Common myeloid progenitor, CD34-positive (primary cell): ENCODE measurements at regions not wholly inside any gene's neighbourhood (a gene's known extent, or its start where the extent isn't known, plus 50 kb on each side); places are given as distances from the start of the nearest gene placed in this dataset.

Experiments
- CTCF ChIA-PET: fragments of 350-600 bp; sonication (Branson Sonifier 250); formaldehyde crosslinking; loops from one replicate; lab custom pipeline; 2021; ENCODE audit warnings: antibody characterized with exemption; lab: Charles Lee
- POLR2A ChIA-PET: fragments of 350-600 bp; sonication (Branson Sonifier 250); formaldehyde crosslinking; loops from one replicate; lab custom pipeline; 2021; ENCODE audit warnings: antibody characterized with exemption; lab: Charles Lee
- DNase-seq, 3 donors: peaks; one replicate each; pipeline versions ENCODE4 v3.0.0 to v3.0.0-alpha.2; 2013
- H3K27ac ChIP-seq, 2 experiments: 1 replicate in 1 of 2; 2 replicates in 1 of 2; pipeline ENCODE4 v1.7.0; 2013; ENCODE audit warnings: inconsistent platforms in 2 of 2, low read length in 2 of 2, mild to moderate bottlenecking in 2 of 2, low read depth in 1 of 2, moderate library complexity in 1 of 2; ENCODE audit not compliant: severe bottlenecking in 2 of 2, insufficient read depth in 1 of 2, poor library complexity in 1 of 2
- H3K27me3 ChIP-seq, 5 experiments: replicated peaks in 2 of 5; 1 replicate in 3 of 5; 2 replicates in 2 of 5; pipeline versions ENCODE4 v1.6.1 to v1.7.0; 2013; ENCODE audit warnings: low read length in 4 of 5, mild to moderate bottlenecking in 2 of 5, moderate library complexity in 2 of 5, inconsistent platforms in 1 of 5; ENCODE audit not compliant: insufficient read depth in 5 of 5, control insufficient read depth in 4 of 5
- H3K36me3 ChIP-seq, 4 experiments: 1 replicate in 2 of 4; 2 replicates in 2 of 4; pipeline versions ENCODE4 v1.6.1 to v1.7.0; 2013; ENCODE audit warnings: low read length in 3 of 4, control low read depth in 1 of 4, mild to moderate bottlenecking in 1 of 4; ENCODE audit not compliant: control insufficient read depth in 4 of 4, insufficient read depth in 4 of 4
- H3K4me1 ChIP-seq, 4 experiments: 1 replicate in 3 of 4; 2 replicates in 1 of 4; pipeline versions ENCODE4 v1.6.1 to v1.7.1; 2013; ENCODE audit warnings: low read length in 3 of 4, mild to moderate bottlenecking in 3 of 4, control low read depth in 1 of 4, inconsistent platforms in 1 of 4, moderate library complexity in 1 of 4; ENCODE audit not compliant: control insufficient read depth in 4 of 4, insufficient read depth in 4 of 4; ENCODE audit errors: control extremely low read depth in 1 of 4
- H3K4me3 ChIP-seq, 7 experiments: 1 replicate in 4 of 7; 2 replicates in 3 of 7; pipeline versions ENCODE4 v1.5.1 to v1.7.0; 2013; ENCODE audit warnings: mild to moderate bottlenecking in 7 of 7, low read length in 6 of 7, moderate library complexity in 6 of 7, inconsistent platforms in 2 of 7, low read depth in 2 of 7, control low read depth in 1 of 7; ENCODE audit not compliant: insufficient read depth in 4 of 7, control insufficient read depth in 1 of 7; ENCODE audit errors: extremely low read depth in 1 of 7
- H3K9me3 ChIP-seq, 5 experiments: 1 replicate in 4 of 5; 2 replicates in 1 of 5; pipeline versions ENCODE4 v1.6.1 to v1.7.1; 2013; ENCODE audit warnings: low read length in 4 of 5, mild to moderate bottlenecking in 2 of 5, inconsistent platforms in 1 of 5, low read depth in 1 of 5, moderate library complexity in 1 of 5; ENCODE audit not compliant: control insufficient read depth in 4 of 5, insufficient read depth in 2 of 5; ENCODE audit errors: control extremely low read depth in 1 of 5
- WGBS: methylation state at CpG from one replicate; pipeline ENCODE4 v1.1.5; 2013; ENCODE audit not compliant: insufficient coverage; 5-methylcytosine and 5-hydroxymethylcytosine counted together

DNA sequence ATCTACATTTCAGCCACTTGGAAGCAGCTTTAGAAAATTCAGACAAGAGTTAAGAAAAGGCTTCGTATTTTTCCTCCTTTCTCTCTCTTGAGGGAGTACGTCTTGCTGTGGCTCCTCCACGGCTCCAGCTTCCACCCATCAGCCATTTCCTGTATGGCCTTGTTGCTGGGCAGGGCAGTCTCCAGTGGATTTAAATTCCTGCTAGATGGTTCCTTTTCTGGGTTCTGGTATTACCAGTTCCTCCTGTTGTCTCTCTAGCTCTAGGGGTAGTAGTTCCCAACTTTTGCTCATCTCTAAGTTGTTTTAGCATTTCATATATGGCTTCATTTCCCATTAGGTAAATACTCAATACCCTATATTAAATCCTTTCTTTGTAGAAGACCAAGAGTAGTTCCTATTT, 1098.3 kb downstream of the ADGRL2 start:
- CTCF ChIA-PET, result no interaction called here
- Histone ChIP-seq H3K27ac (no peak overlapping the region), H3K27me3 (no peaks in the 10 kb centered on the region), H3K4me3 (no peak overlapping the region), H3K9me3 (no peaks in the 10 kb centered on the region), H3K36me3 (no peaks in the 10 kb centered on the region), H3K4me1 (no peaks in the 10 kb centered on the region)
- POLR2A ChIA-PET, result no interaction called here
- 100% methylated on average over 1 of the region's 3 CpGs for WGBS
- DNase-seq, result no peak

DNA sequence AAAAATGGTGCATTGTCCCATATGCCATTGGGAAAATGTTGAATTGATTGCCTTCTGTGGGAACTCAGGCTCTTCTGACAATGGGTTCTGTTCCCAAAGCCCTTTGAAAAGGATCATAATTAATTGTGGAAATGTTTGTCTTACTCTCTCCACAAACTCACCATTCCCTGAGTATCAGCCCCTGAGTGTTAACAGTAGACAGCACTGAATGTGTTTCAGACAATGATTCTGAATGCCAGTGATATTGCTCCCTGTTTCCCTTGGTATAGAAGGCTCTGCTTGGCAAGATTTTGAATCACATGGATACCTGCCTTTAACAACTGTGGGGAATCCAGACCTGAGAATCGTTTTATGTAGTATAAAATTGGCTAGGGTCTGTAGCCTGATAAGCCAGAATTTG, 1096.8 kb downstream of the ADGRL2 start:
- ChIA-PET POLR2A (no interaction called here), CTCF (no interaction called here)
- no peaks in the 10 kb centered on the region for H3K9me3 ChIP-seq
- no peak for DNase-seq
- H3K36me3 ChIP-seq, result no peaks in the 10 kb centered on the region
- H3K4me3 ChIP-seq, result no peak overlapping the region
- H3K4me1 ChIP-seq, result no peaks in the 10 kb centered on the region
- H3K27ac ChIP-seq, result no peak overlapping the region
- H3K27me3 ChIP-seq, result no peaks in the 10 kb centered on the region
- 100% methylated on average over 1 of the region's 1 CpG for WGBS

DNA sequence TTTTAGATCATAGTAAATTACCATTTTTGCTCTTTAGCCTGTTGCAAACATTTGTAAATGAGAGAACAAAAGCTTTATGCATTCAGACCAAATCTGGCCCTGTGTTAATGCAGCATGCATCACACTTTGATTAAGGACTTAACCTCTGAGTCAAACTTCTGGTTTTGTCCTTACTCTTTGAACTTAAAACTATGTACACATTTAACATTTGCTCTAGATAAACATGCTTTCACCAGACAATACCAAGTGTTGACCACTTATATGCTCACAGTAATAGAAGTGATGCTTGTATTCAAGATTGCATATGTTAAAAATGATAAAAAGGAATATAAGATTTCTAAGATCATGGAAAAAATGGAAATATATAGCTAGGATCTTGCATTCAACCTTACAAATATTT, 1095.3 kb downstream of the ADGRL2 start:
- Histone ChIP-seq H3K4me1 (no peaks in the 10 kb centered on the region), H3K4me3 (no peak overlapping the region), H3K27me3 (no peaks in the 10 kb centered on the region), H3K27ac (no peak overlapping the region), H3K9me3 (no peaks in the 10 kb centered on the region), H3K36me3 (no peaks in the 10 kb centered on the region)
- no peak for DNase-seq
- ChIA-PET POLR2A (no interaction called here), CTCF (no interaction called here)

DNA sequence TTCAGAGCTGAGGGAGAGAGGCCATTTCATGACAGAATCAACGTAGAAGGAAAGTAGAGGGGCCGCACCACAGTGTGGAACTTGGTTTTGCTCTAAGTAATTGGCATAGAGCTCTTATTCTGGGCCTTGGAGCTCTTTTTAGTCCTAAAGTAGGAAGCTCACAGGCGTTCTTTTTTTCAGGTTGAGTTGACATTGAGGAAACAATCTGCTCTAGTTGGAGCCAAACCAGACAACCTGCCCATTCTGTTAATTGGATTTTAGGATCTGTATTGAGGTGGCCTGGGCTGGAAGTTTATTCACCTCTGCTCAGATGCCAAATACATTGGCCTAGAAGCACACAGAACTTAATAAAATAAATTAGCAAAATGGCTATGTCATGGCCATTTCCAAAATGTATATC, 1093.9 kb downstream of the ADGRL2 start:
- Histone ChIP-seq H3K4me3 (no peak overlapping the region), H3K27me3 (no peaks in the 10 kb centered on the region), H3K9me3 (no peaks in the 10 kb centered on the region), H3K36me3 (no peaks in the 10 kb centered on the region), H3K27ac (no peak overlapping the region), H3K4me1 (no peaks in the 10 kb centered on the region)
- WGBS, result 97% methylated on average over 3 of the region's 3 CpGs
- POLR2A ChIA-PET, result no interaction called here
- no peak for DNase-seq
- CTCF ChIA-PET, result no interaction called here

DNA sequence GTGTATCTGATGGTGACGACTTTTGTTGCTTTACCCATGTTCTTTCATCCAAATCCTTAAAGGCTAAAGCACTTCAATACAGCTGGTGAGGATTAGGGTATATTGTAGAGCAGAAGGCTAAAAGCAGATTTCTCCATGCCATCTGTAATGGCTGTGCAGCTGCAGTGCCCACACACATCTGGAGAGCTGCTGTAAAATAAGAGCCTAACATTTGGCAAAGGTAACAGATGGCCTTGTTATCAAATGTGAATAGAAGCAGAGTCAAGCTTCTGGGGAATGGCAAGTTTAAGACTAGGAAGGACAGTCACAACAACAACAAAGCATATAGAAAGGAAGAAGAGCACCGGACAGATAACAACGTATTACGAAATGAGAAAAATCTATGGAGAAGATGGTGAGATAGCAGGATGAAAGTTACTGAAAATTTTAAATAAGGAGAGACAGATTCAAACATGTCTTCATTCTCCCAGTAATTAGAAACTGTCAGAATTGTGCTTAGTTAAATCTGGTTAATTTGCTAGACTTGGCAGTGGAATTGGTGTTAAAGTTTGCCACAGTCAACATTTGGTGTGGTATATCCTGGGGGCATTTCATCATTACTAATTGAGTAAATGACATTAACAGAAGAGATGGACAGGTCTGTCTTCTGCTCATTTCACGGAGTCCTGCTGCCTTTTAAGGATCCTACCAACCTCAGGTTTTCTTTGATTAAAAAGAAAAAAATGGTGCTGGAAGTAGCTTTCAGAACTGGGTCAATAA, 1093.2 kb downstream of the ADGRL2 start:
- Histone ChIP-seq H3K4me3 (no peak overlapping the region), H3K4me1 (no peaks in the 10 kb centered on the region), H3K27ac (no peak overlapping the region), H3K9me3 (no peaks in the 10 kb centered on the region), H3K36me3 (no peaks in the 10 kb centered on the region), H3K27me3 (no peaks in the 10 kb centered on the region)
- CTCF ChIA-PET, result no interaction called here
- POLR2A ChIA-PET, result no interaction called here
- no peak for DNase-seq
- WGBS, result no CpG with 5 or more reads among the region's 5 CpGs

DNA sequence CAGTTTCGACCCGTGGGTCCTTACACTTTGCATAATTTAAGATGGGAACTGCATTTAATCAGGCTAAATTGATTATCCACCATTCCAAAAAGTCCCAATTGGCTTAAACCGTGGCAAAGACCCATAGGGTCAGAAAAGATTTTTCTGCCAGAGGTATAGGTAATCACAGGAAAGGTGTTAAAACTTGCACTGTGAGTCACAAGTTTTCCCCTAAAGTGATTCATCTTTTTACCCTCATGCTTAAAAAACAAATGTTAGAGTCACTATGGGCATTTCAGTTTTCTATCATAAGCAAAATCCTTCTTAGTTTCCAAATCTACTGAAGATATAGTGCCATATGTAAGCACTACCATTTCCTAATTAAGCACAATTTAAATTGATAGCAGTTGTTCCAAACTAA, 1079.8 kb downstream of the ADGRL2 start:
- CTCF ChIA-PET, result no interaction called here
- Histone ChIP-seq H3K9me3 (no peaks in the 10 kb centered on the region), H3K36me3 (no peaks in the 10 kb centered on the region), H3K4me1 (peaks cover 0 to 9% (median 5%) of the 10 kb centered on the region in 4 experiments), H3K27ac (no peak overlapping the region), H3K27me3 (no peaks in the 10 kb centered on the region), H3K4me3 (no peak overlapping the region)
- DNase-seq, result no peak
- WGBS, result no CpG with 5 or more reads among the region's 3 CpGs
- POLR2A ChIA-PET, result no interaction called here

DNA sequence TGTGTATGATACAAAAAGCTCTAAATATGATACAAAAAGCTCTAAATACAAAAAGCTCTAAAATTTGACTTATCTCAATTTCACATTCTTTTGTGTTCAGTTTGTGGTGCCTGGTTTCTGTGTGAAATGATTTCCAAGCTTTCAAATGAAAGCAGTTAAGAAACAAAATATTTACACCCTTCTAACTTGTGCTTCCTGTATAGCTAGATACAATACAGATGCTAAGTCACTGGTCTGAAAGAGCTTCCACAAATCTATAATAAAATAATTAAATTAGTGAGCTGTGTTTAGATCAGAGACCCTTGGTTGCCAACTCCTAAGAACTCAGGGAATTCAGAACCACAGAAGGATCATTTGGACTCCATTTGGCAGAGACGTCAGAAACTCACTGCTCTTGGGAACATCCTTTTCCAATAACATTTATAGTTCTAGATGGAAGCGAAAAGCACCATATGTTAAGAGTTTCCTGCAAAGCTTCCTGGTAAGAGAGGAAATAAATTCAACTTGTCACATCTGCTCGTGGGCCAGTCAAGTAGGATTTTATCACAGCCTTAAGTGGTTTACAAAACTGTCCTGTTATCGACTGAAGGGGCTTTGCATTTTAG, 1079.1 kb downstream of the ADGRL2 start:
- peak in 2 of 3 donors; percentile 34 to 67 for DNase-seq
- Histone ChIP-seq H3K4me1 (peaks cover 0 to 9% (median 5%) of the 10 kb centered on the region in 4 experiments), H3K27me3 (no peaks in the 10 kb centered on the region), H3K36me3 (no peaks in the 10 kb centered on the region), H3K4me3 (no peak overlapping the region), H3K27ac (no peak overlapping the region), H3K9me3 (peaks cover 0 to 3% (median 0%) of the 10 kb centered on the region in 5 experiments)
- WGBS, result 0% methylated on average over 1 of the region's 4 CpGs
- POLR2A ChIA-PET, result no interaction called here
- CTCF ChIA-PET, result no interaction called here
